Psoas muscle (tissue), 7 donors: ENCODE measurements at regions not wholly inside any gene's neighbourhood (a gene's known extent, or its start where the extent isn't known, plus 50 kb on each side); places are given as distances from the start of the nearest gene placed in this dataset.

Experiments
- ATAC-seq, 4 donors: fragments of 200-7000 bp; cut with Tn5 transposase; one replicate each; pipeline ENCODE4 v1.9.1; 2020; ENCODE audit warnings: moderate library complexity in 3 of 4, mild to moderate bottlenecking in 2 of 4
- DNase-seq, 2 donors: peaks; one replicate each; pipeline ENCODE4 v3.0.0-alpha.2; 2020
- H3K27ac ChIP-seq: fragments of 200-600 bp; one replicate; pipeline ENCODE4 v1.8.0; 2022
- H3K27me3 ChIP-seq, 3 donors: fragments of 200-600 bp in 1 of 3; one replicate each; pipeline versions ENCODE4 v1.6.1 to v1.8.0; 2013 to 2022; ENCODE audit warnings: low read length in 2 of 3, mild to moderate bottlenecking in 2 of 3, moderate library complexity in 1 of 3; ENCODE audit not compliant: insufficient read depth in 3 of 3
- H3K36me3 ChIP-seq, 2 donors: fragments of 200-600 bp in 1 of 2; one replicate each; pipeline versions ENCODE4 v1.6.1 to v1.8.0; 2013 to 2022; ENCODE audit warnings: low read depth in 1 of 2, mild to moderate bottlenecking in 1 of 2, moderate library complexity in 1 of 2; ENCODE audit not compliant: insufficient read depth in 1 of 2
- H3K4me1 ChIP-seq: fragments of 200-600 bp; one replicate; pipeline ENCODE4 v1.8.0; 2022
- H3K4me3 ChIP-seq: fragments of 200-600 bp; one replicate; pipeline ENCODE4 v1.8.0; 2022; ENCODE audit warnings: mild to moderate bottlenecking
- H3K9me3 ChIP-seq: fragments of 200-600 bp; one replicate; pipeline ENCODE4 v1.8.0; 2022
- CTCF ChIP-seq: fragments of 200-600 bp; IDR thresholded peaks from one replicate; pipeline ENCODE4 v1.8.0; 2022; ENCODE audit warnings: antibody characterized with exemption
- WGBS, 3 donors: extraction: QIAGEN DNeasy Blood & Tissue Kit; methylation state at CpG; one replicate each; pipeline versions ENCODE4 v1.1.6 to v1.1.7; 2013; 5-methylcytosine and 5-hydroxymethylcytosine counted together
- intact Hi-C, 2 donors: fragments of 100-400 bp; cut with DNase I; formaldehyde crosslinking; loops; one replicate each; pipeline versions ENCODE4 v1.11.0 to v1.14.2; 2022
- donor health status: healthy with polysubstance abuse.
- donor health status: DM: no; HTN: no; CAD: no; lungs with moderate emphysema.
- donor health status: Bipolar disorder and iron deficiency.
- donor health status: healthy.
- donor health status: DM: yes; HTN: yes; CAD: no.
- donor health status: DM: no; HTN: no; CAD: no.
- donor health status: DM: yes; HTN: yes; CAD: no.

DNA sequence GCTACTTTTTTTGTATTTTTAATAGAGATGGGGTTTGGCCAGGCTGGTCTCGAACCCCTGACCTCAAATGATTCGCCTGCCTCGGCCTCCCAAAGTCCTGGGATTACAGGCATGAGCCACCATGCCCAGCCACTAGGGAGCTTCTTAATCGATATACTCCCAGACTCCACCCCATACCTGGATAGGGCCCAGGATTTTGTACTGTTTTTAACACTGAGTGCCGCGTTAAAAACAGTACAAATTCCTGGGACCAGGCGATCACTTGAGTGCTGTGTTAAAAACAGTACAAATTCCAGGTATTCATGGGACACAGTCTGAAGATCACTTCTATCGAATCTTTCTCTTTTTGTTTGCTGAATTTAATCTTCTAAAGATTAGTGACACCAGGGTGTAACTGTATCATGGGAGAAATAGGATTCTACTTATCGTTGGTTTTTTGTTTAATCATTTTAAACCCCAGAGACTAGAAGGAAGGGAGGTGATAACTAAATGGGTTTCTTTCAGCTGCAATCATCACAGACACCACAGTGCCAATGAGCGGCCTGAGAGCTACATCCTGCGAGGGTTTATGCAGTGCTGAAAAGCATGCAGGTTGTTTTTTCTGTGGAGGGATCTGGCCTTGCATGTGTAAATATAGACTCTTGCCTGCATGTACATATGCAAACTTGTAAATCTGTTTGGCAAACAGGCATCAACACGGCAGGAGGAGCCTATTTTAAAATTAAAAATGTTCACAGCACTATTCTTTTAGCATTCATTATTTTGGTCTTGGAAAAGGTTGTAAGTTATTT, 303.8 kb upstream of the WWC1 start:
- intact Hi-C loops: no loop called here
- DNase-seq: no peak
- Histone ChIP-seq H3K4me1 (no peaks in the 10 kb centered on the region), H3K27me3 (peaks cover 0 to 2% (median 0%) of the 10 kb centered on the region in 3 donors), H3K9me3 (no peaks in the 10 kb centered on the region), H3K4me3 (no peak overlapping the region), H3K36me3 (no peaks in the 10 kb centered on the region), H3K27ac (no peak overlapping the region)
- no peak for ATAC-seq
- TF ChIP-seq CTCF: no peak
- WGBS, 3 donors: 65 to 67% (median 65%) methylated on average over 12 of the region's 12 CpGs

- no peak for TF ChIP-seq CTCF
- ATAC-seq (no peak), DNase-seq (no peak)
- WGBS, 3 donors: 79 to 86% (median 79%) methylated on average over 11 of the region's 11 CpGs
- no peaks in the 10 kb centered on the region for H3K27me3 ChIP-seq
- no peak overlapping the region for H3K4me3 ChIP-seq
- H3K27ac ChIP-seq: no peak overlapping the region
- H3K9me3 ChIP-seq: no peaks in the 10 kb centered on the region
- no peaks in the 10 kb centered on the region for H3K36me3 ChIP-seq
- H3K4me1 ChIP-seq: no peaks in the 10 kb centered on the region
- intact Hi-C loops: no loop called here
Measured at GRCh38 chr5:167992868-167993267, 298.6 kb upstream of the WWC1 start.

DNA sequence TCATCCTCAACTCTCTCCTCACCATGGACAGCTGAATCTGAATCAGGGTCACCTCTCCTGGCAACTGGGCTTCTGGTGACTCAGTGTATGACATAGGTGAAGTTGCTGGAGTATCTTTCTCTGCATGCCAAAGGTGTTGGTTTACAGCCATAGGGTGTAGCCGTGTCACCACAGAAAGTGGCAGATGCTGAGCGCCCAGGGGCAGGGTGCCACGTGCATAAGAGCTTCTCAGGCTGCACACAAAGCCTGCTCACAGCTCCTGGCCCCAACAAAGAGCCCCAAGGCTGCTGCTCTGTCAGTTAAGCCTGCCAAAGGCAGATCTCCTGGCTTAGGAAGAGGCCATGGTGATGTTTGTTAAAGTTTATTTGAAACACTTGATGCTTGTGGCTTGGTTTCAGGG, 297.7 kb upstream of the WWC1 start:
- H3K27me3 ChIP-seq: no peaks in the 10 kb centered on the region
- WGBS, 3 donors: 35 to 43% (median 36%) methylated on average over 3 of the region's 3 CpGs
- no peaks in the 10 kb centered on the region for H3K4me1 ChIP-seq
- no peak for TF ChIP-seq CTCF
- no peaks in the 10 kb centered on the region for H3K9me3 ChIP-seq
- ATAC-seq (no peak), DNase-seq (no peak)
- no peak overlapping the region for H3K27ac ChIP-seq
- no peaks in the 10 kb centered on the region for H3K36me3 ChIP-seq
- intact Hi-C loops: no loop called here
- no peak overlapping the region for H3K4me3 ChIP-seq

DNA sequence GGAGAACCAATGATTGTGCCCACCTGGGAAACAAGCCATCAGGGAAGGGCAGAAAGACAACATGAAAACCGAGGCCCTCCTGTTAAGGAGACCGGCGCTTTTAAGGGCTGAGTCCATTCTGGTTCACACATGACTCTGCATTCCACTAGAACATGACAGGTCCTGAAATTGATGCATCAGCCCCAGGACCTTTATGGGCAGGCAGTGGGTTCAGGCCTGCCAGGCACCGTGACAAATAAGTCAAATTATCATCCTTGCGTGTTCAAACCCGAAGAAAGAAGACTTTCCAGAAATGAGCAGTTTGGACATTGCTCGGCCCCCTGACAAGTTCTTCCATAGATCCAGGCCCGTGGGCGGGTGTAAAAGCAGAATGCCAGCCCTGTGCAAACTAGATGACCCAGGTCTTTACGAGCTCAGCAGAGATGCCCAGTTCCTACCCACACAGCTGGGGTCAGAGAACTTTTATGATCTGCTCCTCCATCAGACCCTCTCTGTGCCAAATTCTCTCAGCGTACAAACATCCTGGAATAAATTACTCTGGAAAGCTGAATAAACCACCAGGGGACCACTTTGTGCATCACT, 295.5 kb upstream of the WWC1 start:
- Histone ChIP-seq H3K27ac (no peak overlapping the region), H3K27me3 (no peaks in the 10 kb centered on the region), H3K9me3 (no peaks in the 10 kb centered on the region), H3K36me3 (no peaks in the 10 kb centered on the region), H3K4me3 (no peak overlapping the region), H3K4me1 (no peaks in the 10 kb centered on the region)
- intact Hi-C loops: no loop called here
- WGBS, 3 donors: 43 to 53% (median 44%) methylated on average over 11 of the region's 11 CpGs
- ATAC-seq (no peak), DNase-seq (no peak)
- no peak for TF ChIP-seq CTCF
